ENCODE measurements at regions not wholly inside any gene's neighbourhood (a gene's known extent, or its start where the extent isn't known, plus 50 kb on each side); places are given as distances from the start of the nearest gene placed in this dataset.

DNA sequence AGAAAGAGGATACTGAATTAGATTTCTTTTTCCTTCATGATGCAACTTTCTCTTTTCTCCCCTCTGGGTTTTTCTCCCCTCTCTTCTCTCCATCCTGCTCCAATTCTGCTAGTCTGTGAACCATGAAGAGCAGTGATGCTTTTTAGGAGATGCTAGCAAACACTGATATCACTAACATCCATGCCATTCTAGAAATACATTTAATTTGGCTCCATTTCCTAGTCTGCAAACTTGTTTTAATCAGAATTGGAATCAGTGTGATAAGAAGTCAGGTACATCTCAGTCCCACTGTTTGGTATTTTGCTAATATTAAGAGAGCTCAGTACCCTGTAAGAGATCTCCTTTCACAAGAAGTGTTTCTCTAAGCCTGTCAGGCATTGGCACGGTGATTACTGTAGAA, 437.1 kb downstream of the RWDD3 start:
- TF ChIP-seq, protein P1, sequence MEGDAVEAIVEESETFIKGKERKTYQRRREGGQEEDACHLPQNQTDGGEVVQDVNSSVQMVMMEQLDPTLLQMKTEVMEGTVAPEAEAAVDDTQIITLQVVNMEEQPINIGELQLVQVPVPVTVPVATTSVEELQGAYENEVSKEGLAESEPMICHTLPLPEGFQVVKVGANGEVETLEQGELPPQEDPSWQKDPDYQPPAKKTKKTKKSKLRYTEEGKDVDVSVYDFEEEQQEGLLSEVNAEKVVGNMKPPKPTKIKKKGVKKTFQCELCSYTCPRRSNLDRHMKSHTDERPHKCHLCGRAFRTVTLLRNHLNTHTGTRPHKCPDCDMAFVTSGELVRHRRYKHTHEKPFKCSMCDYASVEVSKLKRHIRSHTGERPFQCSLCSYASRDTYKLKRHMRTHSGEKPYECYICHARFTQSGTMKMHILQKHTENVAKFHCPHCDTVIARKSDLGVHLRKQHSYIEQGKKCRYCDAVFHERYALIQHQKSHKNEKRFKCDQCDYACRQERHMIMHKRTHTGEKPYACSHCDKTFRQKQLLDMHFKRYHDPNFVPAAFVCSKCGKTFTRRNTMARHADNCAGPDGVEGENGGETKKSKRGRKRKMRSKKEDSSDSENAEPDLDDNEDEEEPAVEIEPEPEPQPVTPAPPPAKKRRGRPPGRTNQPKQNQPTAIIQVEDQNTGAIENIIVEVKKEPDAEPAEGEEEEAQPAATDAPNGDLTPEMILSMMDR (IDR thresholded peaks at IDR 0.05; ENCODE audit: insufficient read depth, low read length) = no peak
- TF ChIP-seq, protein P2, sequence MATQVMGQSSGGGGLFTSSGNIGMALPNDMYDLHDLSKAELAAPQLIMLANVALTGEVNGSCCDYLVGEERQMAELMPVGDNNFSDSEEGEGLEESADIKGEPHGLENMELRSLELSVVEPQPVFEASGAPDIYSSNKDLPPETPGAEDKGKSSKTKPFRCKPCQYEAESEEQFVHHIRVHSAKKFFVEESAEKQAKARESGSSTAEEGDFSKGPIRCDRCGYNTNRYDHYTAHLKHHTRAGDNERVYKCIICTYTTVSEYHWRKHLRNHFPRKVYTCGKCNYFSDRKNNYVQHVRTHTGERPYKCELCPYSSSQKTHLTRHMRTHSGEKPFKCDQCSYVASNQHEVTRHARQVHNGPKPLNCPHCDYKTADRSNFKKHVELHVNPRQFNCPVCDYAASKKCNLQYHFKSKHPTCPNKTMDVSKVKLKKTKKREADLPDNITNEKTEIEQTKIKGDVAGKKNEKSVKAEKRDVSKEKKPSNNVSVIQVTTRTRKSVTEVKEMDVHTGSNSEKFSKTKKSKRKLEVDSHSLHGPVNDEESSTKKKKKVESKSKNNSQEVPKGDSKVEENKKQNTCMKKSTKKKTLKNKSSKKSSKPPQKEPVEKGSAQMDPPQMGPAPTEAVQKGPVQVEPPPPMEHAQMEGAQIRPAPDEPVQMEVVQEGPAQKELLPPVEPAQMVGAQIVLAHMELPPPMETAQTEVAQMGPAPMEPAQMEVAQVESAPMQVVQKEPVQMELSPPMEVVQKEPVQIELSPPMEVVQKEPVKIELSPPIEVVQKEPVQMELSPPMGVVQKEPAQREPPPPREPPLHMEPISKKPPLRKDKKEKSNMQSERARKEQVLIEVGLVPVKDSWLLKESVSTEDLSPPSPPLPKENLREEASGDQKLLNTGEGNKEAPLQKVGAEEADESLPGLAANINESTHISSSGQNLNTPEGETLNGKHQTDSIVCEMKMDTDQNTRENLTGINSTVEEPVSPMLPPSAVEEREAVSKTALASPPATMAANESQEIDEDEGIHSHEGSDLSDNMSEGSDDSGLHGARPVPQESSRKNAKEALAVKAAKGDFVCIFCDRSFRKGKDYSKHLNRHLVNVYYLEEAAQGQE (IDR thresholded peaks at IDR 0.05; ENCODE audit: insufficient replicate concordance, low read depth) = no peak
- TF ChIP-seq POLR2AphosphoS5 (IDR thresholded peaks at IDR 0.05; ENCODE audit: low read depth) = no peak
- no peak for TF ChIP-seq GABPA (IDR thresholded peaks at IDR 0.05; ENCODE audit: low read depth)
- no peak for TF ChIP-seq SPI1 (IDR thresholded peaks at IDR 0.05; ENCODE audit: borderline replicate concordance, low read depth)
